ENCODE measurements at regions not wholly inside any gene's neighbourhood (a gene's known extent, or its start where the extent isn't known, plus 50 kb on each side); places are given as distances from the start of the nearest gene placed in this dataset.

GRCh38 chr5:119808474-119808873 lies 179.1 kb downstream of the FAM170A start:
- Histone ChIP-seq H3K9me3 (ENCODE audit: control insufficient read depth, insufficient read depth, low read length) (no peaks in the 10 kb centered on the region), H3K4me3 (ENCODE audit: insufficient read depth, low read depth, low read length) (no peak overlapping the region), H2AK5ac (ENCODE audit: low read depth, low read length) (no peak overlapping the region), H2AK9ac (replicated peaks; ENCODE audit: low read depth, low read length, poor library complexity) (no peak overlapping the region), H3K9ac (ENCODE audit: low read depth, low read length) (no peak overlapping the region), H3K79me1 (ENCODE audit: low read depth in 1 of 2, low read length in 2 of 2) (no peaks in the 10 kb centered on the region), H2BK20ac (ENCODE audit: low read depth, low read length) (no peak overlapping the region), H3K27me3 (ENCODE audit: control insufficient read depth, insufficient read depth, low read length) (no peaks in the 10 kb centered on the region), H3K56ac (ENCODE audit: extremely low read depth, insufficient read depth, low read length) (no peak overlapping the region), H3K4ac (ENCODE audit: low read depth, low read length) (no peak overlapping the region), H4K8ac (ENCODE audit: low read depth in 2 of 2, low read length in 2 of 2) (no peak overlapping the region), H4K91ac (ENCODE audit: insufficient read depth, low read depth, low read length) (no peak overlapping the region), H3K14ac (replicated peaks; ENCODE audit: low read depth, low read length) (no peak overlapping the region), H3K23ac (ENCODE audit: low read depth, low read length) (no peak overlapping the region), H2AFZ (replicated peaks; ENCODE audit: low read length, poor library complexity) (no peak overlapping the region), H4K5ac (ENCODE audit: low read depth, low read length) (no peak overlapping the region), H3K27ac (ENCODE audit: insufficient read depth, low read length) (no peak overlapping the region), H3K9me1 (ENCODE audit: insufficient read depth, low read length) (no peaks in the 10 kb centered on the region), H3K4me2 (ENCODE audit: low read depth, low read length) (no peak overlapping the region), H3K36me3 (ENCODE audit: control insufficient read depth, insufficient read depth, low read length) (no peaks in the 10 kb centered on the region), H2BK120ac (ENCODE audit: low read depth, low read length) (no peak overlapping the region), H2BK15ac (ENCODE audit: low read depth, low read length) (no peak overlapping the region), H3K4me1 (ENCODE audit: control insufficient read depth, insufficient read depth, low read length) (no peaks in the 10 kb centered on the region), H4K20me1 (ENCODE audit: insufficient read depth, low read length) (no peaks in the 10 kb centered on the region), H3K18ac (ENCODE audit: low read depth, low read length) (no peak overlapping the region), H2BK5ac (ENCODE audit: low read depth, low read length, poor library complexity, severe bottlenecking) (no peak overlapping the region)
- WGBS, 2 experiments (ENCODE audit: extremely low coverage in 2 of 2, insufficient read length in 1 of 2), result no CpG with 5 or more reads among the region's 2 CpGs
- POLR2A ChIA-PET (ENCODE audit: unreplicated experiment), result no interaction called here
- no TSS peak for BruUV-seq (replicated peaks)
- in situ Hi-C loops (cut with MboI; ENCODE audit: low sequenced_read_pairs) (no loop called here), intact Hi-C loops (cut with micrococcal nuclease) (no loop called here), dilution Hi-C loops (cut with HindIII; ENCODE audit: low sequenced_read_pairs, unreplicated experiment) (no loop called here)
- TF ChIP-seq BHLHE40 (IDR thresholded peaks at IDR 0.05; ENCODE audit: low read depth, low read length), result no peak
- TF ChIP-seq ELK1 (IDR thresholded peaks at IDR 0.05; ENCODE audit: borderline replicate concordance, low read depth, low read length), result no peak
- TF ChIP-seq MAZ (IDR thresholded peaks at IDR 0.05; ENCODE audit: borderline replicate concordance, low read depth, low read length), result no peak
- no peak for TF ChIP-seq CHD1 (IDR thresholded peaks at IDR 0.05; ENCODE audit: low read depth, low read length)
- no peak for TF ChIP-seq MAFK (IDR thresholded peaks at IDR 0.05; ENCODE audit: low read depth, low read length)
- TF ChIP-seq RAD21 (IDR thresholded peaks at IDR 0.05; ENCODE audit: low read length), result no peak
- no peak for TF ChIP-seq FOS (IDR thresholded peaks at IDR 0.05; ENCODE audit: low read depth, low read length)
- no peak for TF ChIP-seq SMC3 (IDR thresholded peaks at IDR 0.05; ENCODE audit: low read depth, low read length)
- no peak for TF ChIP-seq USF2 (IDR thresholded peaks at IDR 0.05; ENCODE audit: low read depth, low read length)
- TF ChIP-seq POLR2A (IDR thresholded peaks at IDR 0.05; ENCODE audit: low read depth, low read length), result no peak
- TF ChIP-seq RCOR1 (IDR thresholded peaks at IDR 0.05; ENCODE audit: insufficient replicate concordance, low read length), result no peak
- no peak for TF ChIP-seq RFX5 (IDR thresholded peaks at IDR 0.05; ENCODE audit: low read depth, low read length)
- TF ChIP-seq NFE2L2 (IDR thresholded peaks at IDR 0.05; ENCODE audit: low read depth, low read length), result no peak
- TF ChIP-seq CEBPB (IDR thresholded peaks at IDR 0.05; ENCODE audit: low read depth, low read length), result no peak
- TF ChIP-seq MXI1 (IDR thresholded peaks at IDR 0.05; ENCODE audit: borderline replicate concordance, low read depth, low read length), result no peak
- DNase-seq, result no peak
- CTCF ChIA-PET, result no interaction called here
- no peak for ATAC-seq (ENCODE audit: low read depth)
